Activated T-cell treated with anti-CD3 and anti-CD28 coated beads, Interleukin-2, amount 50 U/mL, for 48 hours (primary cell): ENCODE measurements at regions not wholly inside any gene's neighbourhood (a gene's known extent, or its start where the extent isn't known, plus 50 kb on each side); places are given as distances from the start of the nearest gene placed in this dataset.
"Not testable (repeated sequence)": the region's sequence is repeated elsewhere in the genome, so short reads cannot be mapped to it uniquely, and the experiment has no call there.

ENCODE experiments used
- DNase-seq, 2 experiments: peaks; one replicate each; pipeline ENCODE4 v3.0.0-alpha.2; 2020

- DNase-seq: no peak
Observed at GRCh38 chr4:31678356-31678755, 958.2 kb downstream of the PCDH7 start.

GRCh38 chr4:31682796-31683195 is 962.6 kb downstream of the PCDH7 start:
- no peak for DNase-seq

- DNase-seq: no peak
Observed at GRCh38 chr4:31687717-31688342, 967.7 kb downstream of the PCDH7 start.

- DNase-seq: no peak
Observed at GRCh38 chr4:31692399-31692940, 972.3 kb downstream of the PCDH7 start.

- no peak for DNase-seq
Observed at GRCh38 chr4:31701256-31701655, 981.1 kb downstream of the PCDH7 start.

- DNase-seq: no peak
Observed at GRCh38 chr4:31702326-31702725, 982.2 kb downstream of the PCDH7 start.

GRCh38 chr4:31714238-31714637 is 994.1 kb downstream of the PCDH7 start:
- no peak for DNase-seq

- DNase-seq: no peak
Observed at GRCh38 chr4:31715302-31715701, 995.1 kb downstream of the PCDH7 start.

GRCh38 chr4:31727030-31727429 is 1006.9 kb downstream of the PCDH7 start:
- no peak for DNase-seq

- no peak for DNase-seq
Observed at GRCh38 chr4:31735004-31735403, 1014.8 kb downstream of the PCDH7 start.

GRCh38 chr4:31737419-31737818 is 1017.2 kb downstream of the PCDH7 start:
- DNase-seq: no peak

GRCh38 chr4:31741326-31741725 is 1021.2 kb downstream of the PCDH7 start:
- DNase-seq: no peak

GRCh38 chr4:31748382-31748781 is 1028.2 kb downstream of the PCDH7 start:
- DNase-seq: no peak

GRCh38 chr4:31750581-31750980 is 1030.4 kb downstream of the PCDH7 start:
- DNase-seq: not testable (repeated sequence)

- no peak for DNase-seq
Observed at GRCh38 chr4:31755751-31756150, 1035.6 kb downstream of the PCDH7 start.

- DNase-seq: no peak
Observed at GRCh38 chr4:31768756-31769155, 1048.6 kb downstream of the PCDH7 start.

GRCh38 chr4:31783311-31783710 is 1063.1 kb downstream of the PCDH7 start:
- no peak for DNase-seq

GRCh38 chr4:31784558-31784957 is 1064.4 kb downstream of the PCDH7 start:
- DNase-seq: no peak

GRCh38 chr4:31787701-31788100 is 1067.5 kb downstream of the PCDH7 start:
- DNase-seq: no peak

- no peak for DNase-seq
Observed at GRCh38 chr4:31788676-31789075, 1068.5 kb downstream of the PCDH7 start.

GRCh38 chr4:31791666-31792065 is 1071.5 kb downstream of the PCDH7 start:
- no peak for DNase-seq

- no peak for DNase-seq
Observed at GRCh38 chr4:31793907-31794306, 1073.7 kb downstream of the PCDH7 start.

GRCh38 chr4:31797052-31797451 is 1076.9 kb downstream of the PCDH7 start:
- not testable (repeated sequence) for DNase-seq

GRCh38 chr4:31803526-31804195 is 1083.5 kb downstream of the PCDH7 start:
- no peak for DNase-seq

GRCh38 chr4:31807036-31807435 is 1086.9 kb downstream of the PCDH7 start:
- DNase-seq: no peak
